Endothelial cell (in vitro differentiated cells): ENCODE measurements at regions not wholly inside any gene's neighbourhood (a gene's known extent, or its start where the extent isn't known, plus 50 kb on each side); places are given as distances from the start of the nearest gene placed in this dataset.

Experiments
- DNase-seq: peaks from one replicate; pipeline ENCODE4 v3.0.0; 2021; ENCODE audit warnings: low spot score
- H3K27ac Mint-ChIP-seq: one replicate; pipeline ENCODE4 v1.8.0; 2021; ENCODE audit warnings: mixed read lengths, inconsistent platforms; ENCODE audit not compliant: unreplicated experiment
- H3K27me3 Mint-ChIP-seq: one replicate; pipeline ENCODE4 v1.8.0; 2021; ENCODE audit warnings: mild to moderate bottlenecking, moderate library complexity, mixed read lengths, inconsistent platforms; ENCODE audit not compliant: unreplicated experiment
- H3K36me3 Mint-ChIP-seq: one replicate; pipeline ENCODE4 v1.8.0; 2021; ENCODE audit warnings: mild to moderate bottlenecking, low read depth, mixed read lengths, inconsistent platforms; ENCODE audit not compliant: unreplicated experiment
- H3K4me1 Mint-ChIP-seq: one replicate; pipeline ENCODE4 v1.8.0; 2021; ENCODE audit warnings: mild to moderate bottlenecking, mixed read lengths, inconsistent platforms; ENCODE audit not compliant: unreplicated experiment
- H3K4me3 Mint-ChIP-seq: one replicate; pipeline ENCODE4 v1.8.0; 2021; ENCODE audit warnings: mild to moderate bottlenecking, mixed read lengths, inconsistent platforms; ENCODE audit not compliant: unreplicated experiment
- H3K9me3 Mint-ChIP-seq: one replicate; pipeline ENCODE4 v1.8.0; 2021; ENCODE audit warnings: mixed read lengths, inconsistent platforms; ENCODE audit not compliant: unreplicated experiment
- CTCF ChIP-seq: fragments of 200-600 bp; sonication (generic); IDR thresholded peaks from one replicate; pipeline ENCODE4 v1.5.0; 2021; ENCODE audit warnings: antibody characterized with exemption; ENCODE audit not compliant: unreplicated experiment

DNA sequence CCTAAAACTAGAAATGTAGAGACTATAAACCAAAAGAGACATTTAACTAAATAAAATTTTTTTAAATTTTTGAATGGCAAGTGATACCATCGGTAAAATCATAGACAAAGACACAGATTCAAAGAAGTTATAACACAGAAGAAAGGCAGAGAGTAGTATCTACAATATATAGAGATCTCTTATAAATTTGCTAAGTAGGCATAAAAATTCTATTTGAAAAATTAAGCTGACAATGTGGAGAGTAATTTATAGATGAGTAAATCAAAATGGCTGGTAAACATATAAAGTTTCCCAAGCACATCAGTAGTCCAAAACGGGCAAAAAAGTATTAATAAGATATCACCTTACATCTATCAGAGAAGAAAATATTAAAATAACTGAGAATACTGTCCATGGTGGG is 1061.0 kb downstream of the ADGRL2 start:
- no peak for DNase-seq
- Mint-ChIP-seq H3K27me3 (no peaks in the 10 kb centered on the region), H3K9me3 (no peaks in the 10 kb centered on the region), H3K4me1 (peaks cover 9% of the 10 kb centered on the region), H3K27ac (no peak overlapping the region), H3K36me3 (no peaks in the 10 kb centered on the region), H3K4me3 (no peak overlapping the region)
- no peak for TF ChIP-seq CTCF

- no peak overlapping the region for H3K4me3 Mint-ChIP-seq
- no peak for DNase-seq
- H3K27ac Mint-ChIP-seq: no peak overlapping the region
These were observed 1057.3 kb downstream of the ADGRL2 start for GRCh38 chr1:82858031-82858430.

GRCh38 chr1:82849460-82849859 is 1048.7 kb downstream of the ADGRL2 start:
- no peak for TF ChIP-seq CTCF
- Mint-ChIP-seq H3K36me3 (no peaks in the 10 kb centered on the region), H3K4me1 (peaks cover 3% of the 10 kb centered on the region), H3K27me3 (no peaks in the 10 kb centered on the region), H3K9me3 (no peaks in the 10 kb centered on the region), H3K4me3 (no peak overlapping the region), H3K27ac (no peak overlapping the region)
- DNase-seq: no peak

More at GRCh38 chr1:82858031-82858430, 1057.3 kb downstream of the ADGRL2 start:
- H3K36me3 Mint-ChIP-seq: no peaks in the 10 kb centered on the region
- H3K27me3 Mint-ChIP-seq: no peaks in the 10 kb centered on the region
- H3K9me3 Mint-ChIP-seq: no peaks in the 10 kb centered on the region
- H3K4me1 Mint-ChIP-seq: peaks cover 9% of the 10 kb centered on the region
- no peak for TF ChIP-seq CTCF

DNA sequence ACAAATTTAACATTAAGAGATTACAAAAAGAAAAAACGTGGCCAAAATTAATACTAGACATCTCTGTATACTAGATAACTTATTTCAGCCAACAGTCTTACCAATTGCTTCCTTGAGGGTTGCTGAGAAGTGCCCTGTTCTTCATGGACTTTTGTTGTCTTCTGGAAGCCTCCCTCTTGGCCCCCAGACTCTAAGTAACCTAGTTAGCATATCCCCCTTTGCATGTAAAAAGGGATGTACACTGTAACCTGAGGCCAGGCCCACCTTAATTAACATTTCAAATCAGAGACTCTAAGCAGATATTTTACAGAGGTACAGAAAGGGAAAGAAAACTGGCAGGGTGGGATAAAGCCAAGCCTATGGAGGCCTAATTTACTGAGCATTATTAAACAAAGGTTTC is 1047.3 kb downstream of the ADGRL2 start:
- no peaks in the 10 kb centered on the region for H3K36me3 Mint-ChIP-seq
- no peak overlapping the region for H3K27ac Mint-ChIP-seq
- no peaks in the 10 kb centered on the region for H3K9me3 Mint-ChIP-seq
- H3K4me3 Mint-ChIP-seq: no peak overlapping the region
- DNase-seq: no peak
- peaks cover 3% of the 10 kb centered on the region for H3K4me1 Mint-ChIP-seq
- TF ChIP-seq CTCF: no peak
- H3K27me3 Mint-ChIP-seq: no peaks in the 10 kb centered on the region

DNA sequence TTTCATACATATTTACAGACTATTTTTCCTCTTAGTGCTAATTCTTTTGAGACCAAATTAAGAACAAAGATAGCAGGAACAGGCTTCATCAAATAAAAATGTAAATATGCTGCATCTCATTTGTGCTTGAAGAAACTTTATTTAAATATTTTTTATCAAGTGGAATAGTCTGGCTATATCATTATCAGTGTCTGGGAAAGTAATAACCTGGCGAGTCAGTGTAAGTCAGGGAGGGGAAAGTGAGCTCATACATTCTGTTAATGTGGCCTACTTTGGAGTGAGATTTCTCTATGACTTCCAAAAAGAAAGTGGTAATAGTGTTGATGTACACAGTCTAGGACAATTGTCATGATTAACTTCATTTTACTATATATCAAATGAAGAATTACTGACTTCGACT is 1045.1 kb downstream of the ADGRL2 start:
- no peak overlapping the region for H3K27ac Mint-ChIP-seq
- H3K36me3 Mint-ChIP-seq: no peaks in the 10 kb centered on the region
- no peaks in the 10 kb centered on the region for H3K27me3 Mint-ChIP-seq
- H3K4me1 Mint-ChIP-seq: peaks cover 3% of the 10 kb centered on the region
- TF ChIP-seq CTCF: no peak
- H3K4me3 Mint-ChIP-seq: no peak overlapping the region
- DNase-seq: no peak
- no peaks in the 10 kb centered on the region for H3K9me3 Mint-ChIP-seq
